ENCODE measurements at regions not wholly inside any gene's neighbourhood (a gene's known extent, or its start where the extent isn't known, plus 50 kb on each side); places are given as distances from the start of the nearest gene placed in this dataset.

- no peak for DNase-seq (ENCODE audit: low spot score)
Observed at GRCh38 chr10:37685741-37686683, 171.4 kb downstream of the ZNF248 start.

GRCh38 chr10:37684765-37685164, 172.6 kb downstream of the ZNF248 start:
- no peak for DNase-seq (ENCODE audit: low spot score)

GRCh38 chr10:37682617-37683016, 174.8 kb downstream of the ZNF248 start:
- no peak for DNase-seq (ENCODE audit: low spot score)

GRCh38 chr10:37681617-37681999, 175.8 kb downstream of the ZNF248 start:
- no peak for DNase-seq (ENCODE audit: low spot score)

GRCh38 chr10:37680716-37681616, 176.4 kb downstream of the ZNF248 start:
- DNase-seq (ENCODE audit: low spot score): no peak

- no peak for DNase-seq (ENCODE audit: low spot score)
Observed at GRCh38 chr10:37680243-37680683, 177.1 kb downstream of the ZNF248 start.

- no peak for DNase-seq (ENCODE audit: low spot score)
Observed at GRCh38 chr10:37679465-37679864, 177.9 kb downstream of the ZNF248 start.

- no peak for DNase-seq (ENCODE audit: low spot score)
Observed at GRCh38 chr10:37675449-37675848, 182.0 kb downstream of the ZNF248 start.

- DNase-seq (ENCODE audit: low spot score): no peak
Observed at GRCh38 chr10:37671802-37672201, 185.6 kb downstream of the ZNF248 start.

- DNase-seq (ENCODE audit: low spot score): no peak
Observed at GRCh38 chr10:37667736-37668135, 189.7 kb downstream of the ZNF248 start.

GRCh38 chr10:37654466-37654865, 202.9 kb downstream of the ZNF248 start:
- no peak for DNase-seq (ENCODE audit: low spot score)

- DNase-seq (ENCODE audit: low spot score): no peak
Observed at GRCh38 chr10:37643187-37643586, 214.2 kb downstream of the ZNF248 start.

GRCh38 chr10:37640301-37640700, 217.1 kb downstream of the ZNF248 start:
- no peak for DNase-seq (ENCODE audit: low spot score)

GRCh38 chr10:37639200-37639599, 218.2 kb downstream of the ZNF248 start:
- no peak for DNase-seq (ENCODE audit: low spot score)

- DNase-seq (ENCODE audit: low spot score): no peak
Observed at GRCh38 chr10:37638569-37638968, 218.8 kb downstream of the ZNF248 start.

- DNase-seq (ENCODE audit: low spot score): no peak
Observed at GRCh38 chr10:37634351-37634880, 223.0 kb downstream of the ZNF248 start.

GRCh38 chr10:37632641-37633040, 224.8 kb downstream of the ZNF248 start:
- DNase-seq (ENCODE audit: low spot score): no peak

GRCh38 chr10:37623506-37623905, 233.9 kb downstream of the ZNF248 start:
- no peak for DNase-seq (ENCODE audit: low spot score)

GRCh38 chr10:37619336-37619735, 238.1 kb downstream of the ZNF248 start:
- no peak for DNase-seq (ENCODE audit: low spot score)

- no peak for DNase-seq (ENCODE audit: low spot score)
Observed at GRCh38 chr10:37588299-37588698, 269.1 kb downstream of the ZNF248 start.

- no peak for DNase-seq (ENCODE audit: low spot score)
Observed at GRCh38 chr10:37584643-37585042, 272.8 kb downstream of the ZNF248 start.

- DNase-seq (ENCODE audit: low spot score): no peak
Observed at GRCh38 chr10:37582237-37582636, 275.2 kb downstream of the ZNF248 start.
